ENCODE measurements at regions not wholly inside any gene's neighbourhood (a gene's known extent, or its start where the extent isn't known, plus 50 kb on each side); places are given as distances from the start of the nearest gene placed in this dataset.
"Not testable (repeated sequence)": the region's sequence is repeated elsewhere in the genome, so short reads cannot be mapped to it uniquely, and the experiment has no call there.

DNA sequence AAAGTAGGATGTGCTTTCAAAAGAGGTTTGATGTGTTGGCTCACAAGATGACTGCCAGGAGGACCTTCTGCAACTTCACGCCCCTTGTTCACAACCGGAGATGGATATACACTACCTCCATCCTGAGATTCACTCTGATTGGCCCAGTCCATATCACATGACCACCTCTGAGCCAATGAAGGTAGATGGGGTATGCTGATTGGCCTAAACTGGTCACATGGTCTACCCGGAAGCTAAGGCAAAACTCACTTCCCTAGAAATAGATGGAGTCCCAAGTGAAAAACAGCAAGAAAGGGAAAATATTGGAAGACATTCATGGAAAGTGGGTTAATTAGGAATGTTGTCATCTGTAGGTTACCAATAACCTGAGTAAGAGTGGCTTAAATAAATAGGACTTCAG is 119.7 kb upstream of the MRI1 start:
- TF ChIP-seq POLR2AphosphoS5 (IDR thresholded peaks at IDR 0.05; ENCODE audit: low read depth, low read length) = no peak
- TF ChIP-seq POLR2A (IDR thresholded peaks at IDR 0.05; ENCODE audit: low read depth, low read length) = no peak
- TF ChIP-seq TAF1 (IDR thresholded peaks at IDR 0.05; ENCODE audit: borderline replicate concordance, low read depth, low read length) = no peak
- FAIRE-seq (no peak), DNase-seq (ENCODE audit: insufficient read length) (no peak)

DNA sequence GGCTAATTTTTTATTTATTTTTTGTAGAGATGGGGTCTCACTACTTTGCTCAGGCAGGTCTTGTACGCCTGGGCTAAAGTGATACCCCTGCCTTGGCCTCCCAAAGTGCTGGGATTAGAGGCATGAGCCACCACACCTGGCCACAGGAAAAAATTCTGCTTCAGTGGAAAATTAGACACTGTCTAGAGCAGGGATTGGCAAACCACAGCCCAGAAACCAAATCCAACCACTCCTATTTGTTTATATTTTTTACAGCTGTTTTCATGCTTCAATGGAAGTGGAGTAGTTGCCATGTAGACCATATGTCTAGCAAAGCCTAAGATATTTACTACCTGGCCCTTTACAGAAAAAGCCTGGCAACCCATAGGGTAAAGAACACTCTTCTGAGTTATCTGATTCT is 123.7 kb upstream of the MRI1 start:
- FAIRE-seq = no peak
- TF ChIP-seq POLR2A (IDR thresholded peaks at IDR 0.05; ENCODE audit: low read depth, low read length) (no peak), TAF1 (IDR thresholded peaks at IDR 0.05; ENCODE audit: borderline replicate concordance, low read depth, low read length) (no peak), POLR2AphosphoS5 (IDR thresholded peaks at IDR 0.05; ENCODE audit: low read depth, low read length) (no peak)
- DNase-seq (ENCODE audit: insufficient read length) = no peak

GRCh38 chr19:13639342-13639929 is 124.9 kb upstream of the MRI1 start:
- DNase-seq (ENCODE audit: insufficient read length) (no peak), FAIRE-seq (no peak)
- no peak for TF ChIP-seq TAF1 (IDR thresholded peaks at IDR 0.05; ENCODE audit: borderline replicate concordance, low read depth, low read length)
- TF ChIP-seq POLR2AphosphoS5 (IDR thresholded peaks at IDR 0.05; ENCODE audit: low read depth, low read length) = no peak
- TF ChIP-seq POLR2A (IDR thresholded peaks at IDR 0.05; ENCODE audit: low read depth, low read length) = no peak

GRCh38 chr19:13637664-13638063 is 126.7 kb upstream of the MRI1 start:
- TF ChIP-seq TAF1 (IDR thresholded peaks at IDR 0.05; ENCODE audit: borderline replicate concordance, low read depth, low read length) (no peak), POLR2A (IDR thresholded peaks at IDR 0.05; ENCODE audit: low read depth, low read length) (no peak), POLR2AphosphoS5 (IDR thresholded peaks at IDR 0.05; ENCODE audit: low read depth, low read length) (no peak)
- no peak for DNase-seq (ENCODE audit: insufficient read length)
- FAIRE-seq = no peak

DNA sequence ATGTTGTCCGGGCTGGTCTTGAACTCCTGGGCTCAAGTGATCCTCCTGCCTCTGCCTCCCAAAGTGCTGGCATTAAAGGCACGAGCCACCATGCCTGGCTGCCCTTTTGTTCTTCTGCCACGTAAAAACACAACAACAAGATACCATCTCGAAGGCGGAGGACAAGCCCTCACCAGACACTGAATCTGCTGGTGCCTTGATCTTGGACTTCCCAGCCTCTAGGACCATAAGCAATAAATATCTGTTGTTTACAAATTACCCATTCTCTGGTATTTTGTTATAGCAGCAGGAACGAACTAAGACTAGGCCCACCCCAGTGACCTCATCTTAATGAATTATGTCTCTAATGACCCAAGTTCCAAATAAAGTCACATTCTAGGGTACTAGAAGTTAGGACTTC is 128.4 kb upstream of the CACNA1A start:
- DNase-seq (ENCODE audit: insufficient read length) (no peak), FAIRE-seq (no peak)
- no peak for TF ChIP-seq POLR2AphosphoS5 (IDR thresholded peaks at IDR 0.05; ENCODE audit: low read depth, low read length)
- TF ChIP-seq POLR2A (IDR thresholded peaks at IDR 0.05; ENCODE audit: low read depth, low read length) = no peak
- TF ChIP-seq TAF1 (IDR thresholded peaks at IDR 0.05; ENCODE audit: borderline replicate concordance, low read depth, low read length) = no peak

- TF ChIP-seq POLR2AphosphoS5 (IDR thresholded peaks at IDR 0.05; ENCODE audit: low read depth, low read length) (no peak), POLR2A (IDR thresholded peaks at IDR 0.05; ENCODE audit: low read depth, low read length) (no peak), TAF1 (IDR thresholded peaks at IDR 0.05; ENCODE audit: borderline replicate concordance, low read depth, low read length) (no peak)
- FAIRE-seq (no peak), DNase-seq (ENCODE audit: insufficient read length) (no peak)
Measured at GRCh38 chr19:13633522-13633922, 127.2 kb upstream of the CACNA1A start.

- TF ChIP-seq TAF1 (IDR thresholded peaks at IDR 0.05; ENCODE audit: borderline replicate concordance, low read depth, low read length) = no peak
- TF ChIP-seq POLR2AphosphoS5 (IDR thresholded peaks at IDR 0.05; ENCODE audit: low read depth, low read length) = no peak
- no peak for DNase-seq (ENCODE audit: insufficient read length)
Measured at GRCh38 chr19:13633109-13633508, 126.8 kb upstream of the CACNA1A start.

DNA sequence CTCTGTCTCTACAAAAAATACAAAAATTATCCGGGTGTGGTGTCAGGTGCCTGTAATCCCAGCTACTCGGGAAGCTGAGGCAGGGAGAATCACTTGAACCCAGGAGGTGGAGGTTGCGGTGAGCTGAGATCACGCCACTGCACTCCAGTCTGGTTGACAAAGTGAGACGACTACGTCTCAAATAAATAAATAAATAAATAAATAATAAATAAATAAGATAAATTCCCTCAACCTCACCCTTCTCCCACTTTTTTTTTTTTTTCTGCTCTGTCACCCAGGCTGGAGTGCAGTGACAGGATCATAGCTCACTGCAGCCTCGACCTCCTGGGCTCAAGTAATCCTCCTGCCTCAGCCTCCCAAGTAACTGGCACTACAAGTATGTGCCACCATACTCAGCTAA is 125.9 kb upstream of the CACNA1A start:
- not testable (repeated sequence) for FAIRE-seq; DNase-seq (ENCODE audit: insufficient read length)

More at GRCh38 chr19:13633109-13633508, 126.8 kb upstream of the CACNA1A start:
- no peak for FAIRE-seq

DNA sequence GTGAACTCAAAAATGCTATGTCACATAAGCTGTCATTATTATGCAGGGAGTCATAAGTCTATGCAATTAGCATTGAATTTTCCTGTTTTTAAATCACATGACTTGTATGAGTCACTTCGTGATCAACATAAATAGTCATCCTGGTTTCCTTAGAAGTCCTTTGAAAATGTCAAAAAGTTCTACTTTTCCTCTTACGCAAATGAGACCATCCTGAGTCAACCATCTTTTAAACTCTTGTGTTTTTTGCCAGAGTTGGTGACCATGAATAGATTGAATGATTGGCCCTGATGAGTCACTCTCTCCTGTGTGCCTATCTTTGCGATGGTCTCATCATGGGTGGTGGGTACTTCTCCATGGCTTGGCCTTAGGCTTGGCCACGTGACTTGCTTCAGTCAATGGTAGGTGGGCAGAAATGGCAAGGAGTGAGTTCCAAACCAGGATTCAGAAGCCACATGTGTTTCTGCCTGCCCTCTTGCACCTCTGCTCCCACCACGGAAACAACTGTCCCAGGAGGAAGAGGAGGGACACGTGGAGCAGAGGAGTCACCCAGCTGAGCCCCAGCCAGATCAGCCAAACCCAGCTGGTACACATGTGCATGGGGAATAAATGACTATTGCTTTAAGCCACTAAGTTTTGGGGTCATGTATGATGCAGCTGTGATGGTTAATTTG is 123.5 kb upstream of the CACNA1A start:
- DNase-seq (ENCODE audit: insufficient read length) (no peak), FAIRE-seq (no peak)
- TF ChIP-seq POLR2A (IDR thresholded peaks at IDR 0.05; ENCODE audit: low read depth, low read length) = no peak
- TF ChIP-seq TAF1 (IDR thresholded peaks at IDR 0.05; ENCODE audit: borderline replicate concordance, low read depth, low read length) = no peak
- no peak for TF ChIP-seq POLR2AphosphoS5 (IDR thresholded peaks at IDR 0.05; ENCODE audit: low read depth, low read length)

DNA sequence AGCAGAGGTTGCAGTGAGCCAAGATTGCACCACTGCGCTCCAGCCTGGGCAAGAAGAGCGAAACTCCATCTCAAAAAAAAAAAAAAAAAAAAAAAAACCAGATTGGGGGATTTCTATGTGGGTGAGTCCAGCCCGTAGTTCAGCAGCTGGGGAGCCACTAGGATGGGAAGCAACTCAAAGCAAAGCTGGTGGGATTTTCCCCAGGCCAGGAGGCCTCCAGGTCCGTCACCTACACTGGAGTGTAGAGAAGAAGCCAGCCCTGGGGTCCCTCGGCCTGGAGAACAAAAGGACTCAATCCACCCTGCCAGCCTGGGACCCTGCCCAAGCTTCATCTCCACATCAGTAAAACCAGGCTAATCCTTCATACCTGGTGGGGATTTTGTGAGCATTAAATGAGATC is 121.3 kb upstream of the CACNA1A start:
- TF ChIP-seq POLR2A (IDR thresholded peaks at IDR 0.05; ENCODE audit: low read depth, low read length) = no peak
- no peak for TF ChIP-seq TAF1 (IDR thresholded peaks at IDR 0.05; ENCODE audit: borderline replicate concordance, low read depth, low read length)
- TF ChIP-seq POLR2AphosphoS5 (IDR thresholded peaks at IDR 0.05; ENCODE audit: low read depth, low read length) = no peak
- no peak for DNase-seq (ENCODE audit: insufficient read length)
- no peak for FAIRE-seq

DNA sequence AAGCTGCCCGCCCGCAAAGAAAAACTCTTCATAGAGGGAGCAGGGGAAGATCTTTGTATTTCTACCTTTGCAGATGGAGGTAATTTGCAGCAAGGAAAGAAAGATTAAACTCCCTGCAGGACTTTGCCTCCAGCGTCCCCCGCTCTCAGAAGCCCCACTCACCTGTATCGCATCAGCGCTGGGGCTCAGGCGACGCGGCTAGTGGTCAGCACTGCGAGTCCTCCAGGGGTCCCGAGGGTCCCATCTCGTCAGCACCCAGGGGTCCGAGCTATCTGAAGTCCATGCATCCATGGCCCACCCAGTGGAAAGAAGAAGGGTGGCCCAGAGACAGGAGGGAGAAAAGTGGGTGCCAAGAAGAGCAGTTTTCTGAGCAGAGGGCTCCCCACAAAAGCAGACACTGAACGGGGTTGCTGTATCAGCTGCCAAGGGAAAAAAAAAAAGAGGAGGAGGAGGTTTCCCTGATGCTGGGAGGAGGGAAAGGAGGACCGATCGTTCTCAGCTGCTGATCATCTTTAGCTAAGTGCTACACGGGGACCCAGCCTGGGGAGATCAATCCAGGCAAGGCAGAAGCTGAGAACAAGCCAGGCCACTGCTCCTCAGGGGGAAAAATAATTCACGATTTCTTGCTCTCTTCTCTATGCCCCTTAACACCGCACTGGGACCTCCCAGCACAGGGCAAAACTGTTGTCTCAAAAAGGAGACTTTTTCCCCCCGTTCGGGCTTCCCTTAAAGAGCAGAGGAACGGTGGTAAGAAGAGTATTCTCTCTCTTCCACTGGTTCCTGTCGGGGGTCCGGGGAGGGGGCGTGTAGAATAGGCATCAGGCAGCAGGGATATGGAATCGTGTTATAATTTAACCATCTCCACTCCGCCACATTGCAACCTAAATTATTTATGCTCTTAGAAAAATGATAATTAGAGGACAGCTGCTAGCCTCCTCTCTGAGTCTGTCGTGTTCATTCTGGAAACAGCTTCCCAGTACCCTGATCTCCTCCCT is 117.7 kb upstream of the CACNA1A start:
- DNase-seq (ENCODE audit: insufficient read length) (no peak), FAIRE-seq (no peak)

More for the DNA sequence above, 117.7 kb upstream of the CACNA1A start:
- TF ChIP-seq TAF1 (IDR thresholded peaks at IDR 0.05; ENCODE audit: borderline replicate concordance, low read depth, low read length) = no peak
- TF ChIP-seq POLR2AphosphoS5 (IDR thresholded peaks at IDR 0.05; ENCODE audit: low read depth, low read length) = no peak
- TF ChIP-seq POLR2A (IDR thresholded peaks at IDR 0.05; ENCODE audit: low read depth, low read length) = no peak

Measured in GM12892 (cell line).